WI38 (cell line): ENCODE measurements at regions not wholly inside any gene's neighbourhood (a gene's known extent, or its start where the extent isn't known, plus 50 kb on each side); places are given as distances from the start of the nearest gene placed in this dataset.

Experiments
- H3K4me3 ChIP-seq: 2 replicates; pipeline ENCODE4 v1.5.1; 2011; ENCODE audit warnings: low read depth, mild to moderate bottlenecking, control low read depth, low read length
- TF ChIP-seq, protein P1 (sequence below): IDR thresholded peaks from 2 replicates; pipeline ENCODE4 v1.5.1; 2012; ENCODE audit warnings: low read depth, mild to moderate bottlenecking, control low read depth, low read length

DNA sequence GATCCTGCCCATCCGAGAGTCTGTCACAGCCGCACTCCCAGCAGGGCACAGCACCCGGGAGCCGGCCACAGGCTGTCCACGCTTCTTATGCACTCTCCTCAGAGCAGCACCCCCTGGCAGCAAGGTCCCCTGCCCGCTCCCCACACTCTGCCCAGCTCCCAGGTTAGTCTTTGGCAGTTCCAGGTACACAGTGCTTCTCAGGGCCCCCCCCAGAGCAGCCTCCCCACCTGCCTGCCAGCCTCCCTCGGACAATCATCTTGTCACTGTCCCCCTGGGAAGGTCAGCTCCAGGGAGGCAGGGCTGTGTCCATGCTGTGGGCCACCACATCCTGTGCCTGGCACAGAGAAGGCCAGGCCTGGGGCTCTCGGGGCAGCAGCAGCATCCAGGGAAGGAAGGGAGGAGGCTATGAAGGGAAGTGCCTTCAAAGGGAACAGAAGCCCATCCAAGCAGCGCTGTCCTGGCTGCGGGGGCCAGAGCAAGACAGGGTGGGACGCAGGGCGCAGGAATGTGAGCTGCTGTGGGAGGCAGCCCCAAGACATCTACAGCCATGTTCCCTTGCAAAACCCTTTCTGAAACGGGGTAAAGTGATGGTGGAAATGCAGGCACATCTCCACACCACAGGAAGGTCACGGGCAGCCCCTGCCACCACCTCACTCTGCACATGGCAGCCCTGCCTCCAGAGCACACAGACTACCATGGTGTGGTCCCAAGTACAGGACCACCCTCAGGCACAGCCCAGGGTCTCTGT, 68.6 kb upstream of the ADAMTS2 start:
- TF ChIP-seq, protein P1, sequence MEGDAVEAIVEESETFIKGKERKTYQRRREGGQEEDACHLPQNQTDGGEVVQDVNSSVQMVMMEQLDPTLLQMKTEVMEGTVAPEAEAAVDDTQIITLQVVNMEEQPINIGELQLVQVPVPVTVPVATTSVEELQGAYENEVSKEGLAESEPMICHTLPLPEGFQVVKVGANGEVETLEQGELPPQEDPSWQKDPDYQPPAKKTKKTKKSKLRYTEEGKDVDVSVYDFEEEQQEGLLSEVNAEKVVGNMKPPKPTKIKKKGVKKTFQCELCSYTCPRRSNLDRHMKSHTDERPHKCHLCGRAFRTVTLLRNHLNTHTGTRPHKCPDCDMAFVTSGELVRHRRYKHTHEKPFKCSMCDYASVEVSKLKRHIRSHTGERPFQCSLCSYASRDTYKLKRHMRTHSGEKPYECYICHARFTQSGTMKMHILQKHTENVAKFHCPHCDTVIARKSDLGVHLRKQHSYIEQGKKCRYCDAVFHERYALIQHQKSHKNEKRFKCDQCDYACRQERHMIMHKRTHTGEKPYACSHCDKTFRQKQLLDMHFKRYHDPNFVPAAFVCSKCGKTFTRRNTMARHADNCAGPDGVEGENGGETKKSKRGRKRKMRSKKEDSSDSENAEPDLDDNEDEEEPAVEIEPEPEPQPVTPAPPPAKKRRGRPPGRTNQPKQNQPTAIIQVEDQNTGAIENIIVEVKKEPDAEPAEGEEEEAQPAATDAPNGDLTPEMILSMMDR: no peak
- no peak overlapping the region for H3K4me3 ChIP-seq

DNA sequence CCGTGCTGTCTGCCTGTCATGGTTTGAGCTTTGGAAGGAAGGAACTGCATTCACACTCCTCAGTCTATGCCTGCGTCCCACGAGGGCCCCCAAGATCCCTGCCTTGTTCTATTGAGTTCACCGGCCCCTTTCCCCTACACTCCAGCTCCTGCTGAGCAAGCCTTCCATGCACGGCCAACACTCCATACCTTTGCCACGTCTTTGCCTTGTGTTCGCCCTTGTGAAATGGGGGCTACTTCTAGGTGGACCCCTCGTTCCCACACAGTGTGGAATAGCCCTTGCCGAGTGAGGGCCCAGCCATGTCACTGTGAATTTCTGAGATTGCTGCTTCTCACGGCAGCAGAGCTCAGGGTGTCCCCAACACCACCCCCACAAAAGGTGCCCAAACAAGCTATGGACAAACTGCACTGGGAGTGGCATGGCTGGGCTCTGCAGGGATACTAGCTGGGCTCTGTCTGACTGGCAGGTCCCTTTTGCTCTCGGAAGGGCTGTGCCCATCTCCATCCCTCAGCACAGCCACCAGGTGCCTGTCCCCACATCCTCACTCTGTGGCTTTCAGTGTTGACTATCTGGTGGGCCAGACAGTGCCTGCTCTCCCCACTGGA, 67.9 kb upstream of the ADAMTS2 start:
- H3K4me3 ChIP-seq: no peak overlapping the region
- TF ChIP-seq, protein P1: no peak

DNA sequence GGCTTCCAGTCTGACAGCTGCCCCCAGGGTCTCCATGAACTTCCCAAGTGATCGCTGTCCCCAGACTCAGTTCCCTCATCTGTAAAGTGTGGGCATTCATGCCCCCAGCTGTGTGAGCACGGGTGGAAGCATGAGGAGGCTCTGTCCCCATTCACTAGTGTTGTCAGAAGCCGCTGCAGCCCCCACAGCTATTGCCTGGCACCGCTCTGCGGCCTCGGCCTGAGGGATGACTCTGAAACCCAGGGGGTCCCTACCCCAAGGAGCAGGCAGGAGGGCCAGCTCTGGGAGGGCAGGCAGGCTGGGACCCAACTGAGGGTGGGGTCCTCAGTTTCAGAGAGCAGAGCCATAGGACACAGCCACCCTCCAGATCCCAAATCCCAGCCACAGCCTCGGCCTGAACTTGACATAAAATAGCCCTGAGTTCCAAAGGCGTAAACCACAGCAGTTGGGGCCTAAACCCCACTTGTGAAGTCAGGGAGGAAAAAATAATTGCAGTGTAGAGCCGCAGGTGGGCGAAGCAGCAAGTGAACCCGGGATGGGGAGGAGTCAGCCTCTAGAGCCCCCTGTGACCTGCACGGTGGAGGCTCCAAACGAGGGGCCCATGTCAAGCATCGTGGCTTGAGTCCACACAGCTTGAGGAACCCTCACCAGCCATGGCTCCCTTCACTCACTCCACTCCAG, 66.0 kb upstream of the ADAMTS2 start:
- TF ChIP-seq, protein P1: no peak

DNA sequence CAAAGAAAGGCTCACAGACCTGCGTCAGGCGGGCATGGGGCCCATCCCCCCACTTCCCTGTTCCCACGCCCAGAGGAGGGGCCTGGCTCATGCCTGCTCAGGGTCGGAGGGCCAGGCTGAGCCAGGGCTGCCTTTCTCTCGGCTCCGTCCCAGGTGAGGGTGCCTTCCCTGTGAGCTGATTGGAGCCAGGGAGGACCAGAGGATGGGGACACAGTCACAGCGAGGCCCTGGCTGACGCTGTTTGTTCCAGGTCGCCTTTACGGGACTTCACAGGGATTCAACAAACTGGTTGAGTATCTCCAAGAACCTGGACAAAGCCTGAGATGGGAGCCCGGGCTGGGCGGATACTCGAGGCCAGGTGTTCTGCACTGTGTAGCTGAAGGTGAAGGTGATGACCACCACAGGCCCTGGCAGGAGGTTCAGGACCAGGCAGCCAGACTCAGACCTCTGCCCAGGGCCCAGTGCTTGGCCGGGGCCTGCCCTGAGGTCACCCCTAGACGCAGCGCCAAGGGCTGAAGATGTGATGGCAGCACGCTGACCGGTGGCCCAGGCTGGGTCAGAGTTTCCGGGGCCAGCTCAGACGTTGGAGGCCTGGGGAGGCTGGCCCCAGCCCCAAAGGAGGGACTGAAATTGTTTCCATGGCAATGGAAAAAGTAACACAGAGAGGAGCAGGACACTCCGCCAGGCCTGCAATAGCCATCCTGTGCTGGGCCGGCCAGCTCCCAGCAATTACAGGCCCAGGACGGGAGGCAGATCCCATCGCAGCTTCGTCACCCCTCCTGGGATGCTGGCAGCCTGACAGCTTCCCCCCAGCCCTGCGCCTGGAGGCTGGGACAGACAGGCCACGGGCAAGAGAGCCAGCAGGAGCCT, 65.3 kb upstream of the ADAMTS2 start:
- H3K4me3 ChIP-seq: no peak overlapping the region
- TF ChIP-seq, protein P1: no peak

More for the DNA sequence above, 66.0 kb upstream of the ADAMTS2 start:
- no peak overlapping the region for H3K4me3 ChIP-seq

DNA sequence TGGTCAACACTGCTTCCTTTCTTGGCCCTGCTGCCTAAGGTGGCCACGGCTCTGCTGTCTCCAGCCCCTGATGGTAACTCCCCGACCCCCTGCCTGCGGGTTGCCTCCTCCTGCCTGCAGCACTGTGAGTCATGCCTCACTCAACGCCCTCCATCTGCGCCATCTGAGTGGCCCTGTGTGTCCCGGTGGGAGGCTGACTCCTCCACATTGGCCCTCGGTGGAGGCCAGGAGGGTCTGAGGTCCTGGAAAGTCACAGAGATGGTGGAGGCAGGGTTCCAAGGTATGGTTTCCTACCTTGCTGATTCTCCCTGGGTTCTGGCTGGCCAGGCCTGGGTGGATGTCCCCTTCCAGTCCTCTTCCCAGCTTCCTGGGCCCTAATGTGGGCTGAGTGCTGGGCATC, 64.5 kb upstream of the ADAMTS2 start:
- TF ChIP-seq, protein P1: no peak
- no peak overlapping the region for H3K4me3 ChIP-seq

DNA sequence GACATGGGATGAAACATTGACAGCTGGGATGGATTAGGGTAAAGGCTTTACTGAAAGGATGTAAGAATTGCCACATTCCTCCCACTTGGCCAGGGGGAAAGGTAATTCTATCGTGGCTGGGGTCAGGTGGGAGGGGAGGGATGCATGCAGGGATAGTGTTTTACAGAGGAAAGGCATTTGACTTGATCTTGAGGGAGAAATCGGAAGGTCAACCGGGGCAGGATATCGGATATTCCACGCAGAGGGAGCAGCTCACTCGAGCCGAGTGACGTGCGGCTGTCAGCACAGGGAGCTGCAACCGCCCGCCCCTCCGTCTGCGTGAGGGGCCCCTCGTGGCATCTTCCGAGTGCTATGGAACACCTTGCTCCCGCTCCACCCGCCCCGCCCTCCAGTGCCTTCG, 63.4 kb upstream of the ADAMTS2 start:
- no peak overlapping the region for H3K4me3 ChIP-seq
- TF ChIP-seq, protein P1: no peak
